Stomach (tissue), 4 donors: ENCODE measurements at regions not wholly inside any gene's neighbourhood (a gene's known extent, or its start where the extent isn't known, plus 50 kb on each side); places are given as distances from the start of the nearest gene placed in this dataset.

Experiments used
- CTCF ChIP-seq, 7 experiments: fragments of 450-650 bp in 4 of 7; fragments of 200-600 bp in 3 of 7; sonication (generic) in 3 of 7; IDR thresholded peaks; one replicate each; pipeline ENCODE4 v1.5.1; 2016 to 2019; ENCODE audit warnings: antibody characterized with exemption in 7 of 7, control low read depth in 2 of 7, mild to moderate bottlenecking in 1 of 7
- EP300 ChIP-seq: sonication (generic); formaldehyde crosslinking; IDR thresholded peaks from one replicate; pipeline ENCODE4 v1.6.1; 2017; ENCODE audit warnings: antibody characterized with exemption
- POLR2A ChIP-seq, 4 donors: fragments of 450-650 bp; IDR thresholded peaks; one replicate each; pipeline ENCODE4 v1.6.1; 2016; ENCODE audit warnings: antibody characterized with exemption in 4 of 4, control low read depth in 2 of 4, mild to moderate bottlenecking in 1 of 4, moderate library complexity in 1 of 4
- POLR2AphosphoS5 ChIP-seq, 3 donors: sonication (generic); formaldehyde crosslinking; IDR thresholded peaks; one replicate each; pipeline ENCODE4 v1.6.1; 2016; ENCODE audit warnings: antibody characterized with exemption in 3 of 3

- no peak for TF ChIP-seq POLR2A (IDR thresholded peaks at IDR 0.05)
- no peak for TF ChIP-seq CTCF (IDR thresholded peaks at IDR 0.05)
- TF ChIP-seq POLR2AphosphoS5 (IDR thresholded peaks at IDR 0.05) = no peak
- no peak for TF ChIP-seq EP300
Measured at GRCh38 chr3:72244396-72244795, 459.4 kb upstream of the PROK2 start.
